Mesendoderm (in vitro differentiated cells): ENCODE measurements at regions not wholly inside any gene's neighbourhood (a gene's known extent, or its start where the extent isn't known, plus 50 kb on each side); places are given as distances from the start of the nearest gene placed in this dataset.

Experiments used
- DNase-seq: peaks from one replicate; pipeline ENCODE4 v3.0.0; 2013
- H2AK5ac ChIP-seq: 2 replicates; pipeline ENCODE4 v1.6.1; 2013; ENCODE audit warnings: low read length, inconsistent platforms
- H2BK120ac ChIP-seq: 2 replicates; pipeline ENCODE4 v1.6.1; 2013; ENCODE audit warnings: low read depth, mild to moderate bottlenecking, low read length, moderate library complexity, mixed read lengths
- H2BK15ac ChIP-seq: replicated peaks from 2 replicates; pipeline ENCODE4 v1.6.1; 2013; ENCODE audit warnings: low read depth, mild to moderate bottlenecking, moderate library complexity
- H2BK5ac ChIP-seq: 2 replicates; pipeline ENCODE4 v1.6.1; 2013; ENCODE audit warnings: low read length, inconsistent platforms
- H3K18ac ChIP-seq: 2 replicates; pipeline ENCODE4 v1.6.1; 2013; ENCODE audit warnings: mild to moderate bottlenecking, low read length, mixed read lengths
- H3K23ac ChIP-seq: one replicate; pipeline ENCODE4 v1.6.1; 2013; ENCODE audit warnings: low read length
- H3K27ac ChIP-seq: 2 replicates; pipeline ENCODE4 v1.5.1; 2013; ENCODE audit warnings: low read depth, mild to moderate bottlenecking, inconsistent platforms, low read length, moderate library complexity
- H3K27me3 ChIP-seq: 2 replicates; pipeline ENCODE4 v1.6.1; 2013; ENCODE audit warnings: low read length, control low read depth, mild to moderate bottlenecking, inconsistent platforms; ENCODE audit not compliant: insufficient read depth, poor library complexity
- H3K36me3 ChIP-seq: 2 replicates; pipeline ENCODE4 v1.6.1; 2013; ENCODE audit warnings: low read length, inconsistent platforms; ENCODE audit not compliant: control insufficient read depth, insufficient read depth
- H3K4ac ChIP-seq: one replicate; pipeline ENCODE4 v1.6.1; 2013; ENCODE audit warnings: low read depth, mild to moderate bottlenecking, low read length, moderate library complexity
- H3K4me1 ChIP-seq: 2 replicates; pipeline ENCODE4 v1.6.1; 2013; ENCODE audit warnings: low read depth, low read length, inconsistent platforms; ENCODE audit not compliant: control insufficient read depth
- H3K4me2 ChIP-seq: 2 replicates; pipeline ENCODE4 v1.6.1; 2013; ENCODE audit warnings: low read length
- H3K4me3 ChIP-seq: 2 replicates; pipeline ENCODE4 v1.5.1; 2013; ENCODE audit warnings: mild to moderate bottlenecking, low read length
- H3K56ac ChIP-seq: one replicate; pipeline ENCODE4 v1.6.1; 2013; ENCODE audit warnings: low read length
- H3K79me1 ChIP-seq: 2 replicates; pipeline ENCODE4 v1.6.1; 2013; ENCODE audit warnings: low read length, inconsistent platforms
- H3K79me2 ChIP-seq: 2 replicates; pipeline ENCODE4 v1.6.1; 2013; ENCODE audit warnings: mild to moderate bottlenecking, low read length; ENCODE audit not compliant: control insufficient read depth, insufficient read depth
- H3K9ac ChIP-seq: 2 replicates; pipeline ENCODE4 v1.6.1; 2013; ENCODE audit warnings: low read length, inconsistent platforms
- H4K5ac ChIP-seq: one replicate; pipeline ENCODE4 v1.6.1; 2013; ENCODE audit warnings: low read length
- H4K8ac ChIP-seq: one replicate; pipeline ENCODE4 v1.6.1; 2013; ENCODE audit warnings: low read depth, mild to moderate bottlenecking, control low read depth, low read length, moderate library complexity
- WGBS: extraction: QIAGEN DNeasy Blood & Tissue Kit; methylation state at CpG from one replicate; pipeline ENCODE4 v1.1.7; 2013; ENCODE audit warnings: low lambda C conversion rate, missing lambda C conversion rate; ENCODE audit not compliant: insufficient coverage; ENCODE audit errors: extremely low coverage; 5-methylcytosine and 5-hydroxymethylcytosine counted together

- Histone ChIP-seq H3K23ac (no peak overlapping the region), H3K36me3 (no peaks in the 10 kb centered on the region), H3K27ac (no peak overlapping the region), H4K8ac (no peak overlapping the region), H2BK15ac (no peak overlapping the region), H3K4ac (no peak overlapping the region), H3K4me1 (no peaks in the 10 kb centered on the region), H3K18ac (no peak overlapping the region), H4K5ac (no peak overlapping the region), H3K79me1 (no peaks in the 10 kb centered on the region), H3K4me2 (no peak overlapping the region), H3K79me2 (no peaks in the 10 kb centered on the region), H2AK5ac (no peak overlapping the region), H3K4me3 (no peak overlapping the region), H3K27me3 (no peaks in the 10 kb centered on the region), H2BK120ac (no peak overlapping the region), H3K56ac (no peak overlapping the region), H3K9ac (no peak overlapping the region), H2BK5ac (no peak overlapping the region)
- DNase-seq: peak; percentile 36
- no CpG with 5 or more reads among the region's 5 CpGs for WGBS
Measured at GRCh38 chr20:60900618-60901017, 351.4 kb upstream of the CDH4 start.

- Histone ChIP-seq H2AK5ac (no peak overlapping the region), H4K5ac (no peak overlapping the region), H3K23ac (no peak overlapping the region), H2BK15ac (no peak overlapping the region), H3K27ac (no peak overlapping the region), H3K56ac (no peak overlapping the region), H3K27me3 (no peaks in the 10 kb centered on the region), H3K79me1 (no peaks in the 10 kb centered on the region), H3K9ac (no peak overlapping the region), H3K4me1 (no peaks in the 10 kb centered on the region), H3K4me3 (no peak overlapping the region), H3K18ac (no peak overlapping the region), H2BK5ac (no peak overlapping the region), H2BK120ac (no peak overlapping the region), H3K4me2 (no peak overlapping the region), H4K8ac (no peak overlapping the region), H3K36me3 (no peaks in the 10 kb centered on the region), H3K79me2 (no peaks in the 10 kb centered on the region), H3K4ac (no peak overlapping the region)
- no peak for DNase-seq
- no CpG with 5 or more reads among the region's 1 CpG for WGBS
Measured at GRCh38 chr20:60901831-60902230, 350.2 kb upstream of the CDH4 start.

GRCh38 chr20:60903325-60903971, 348.6 kb upstream of the CDH4 start:
- Histone ChIP-seq H3K79me2 (no peaks in the 10 kb centered on the region), H4K8ac (no peak overlapping the region), H3K9ac (no peak overlapping the region), H2BK120ac (no peak overlapping the region), H2AK5ac (no peak overlapping the region), H3K4me2 (no peak overlapping the region), H3K23ac (no peak overlapping the region), H3K4me1 (no peaks in the 10 kb centered on the region), H2BK5ac (no peak overlapping the region), H4K5ac (no peak overlapping the region), H2BK15ac (no peak overlapping the region), H3K27me3 (no peaks in the 10 kb centered on the region), H3K36me3 (no peaks in the 10 kb centered on the region), H3K79me1 (no peaks in the 10 kb centered on the region), H3K4ac (no peak overlapping the region), H3K27ac (no peak overlapping the region), H3K56ac (no peak overlapping the region), H3K4me3 (no peak overlapping the region), H3K18ac (no peak overlapping the region)
- no CpG with 5 or more reads among the region's 13 CpGs for WGBS
- DNase-seq: no peak

- Histone ChIP-seq H3K9ac (no peak overlapping the region), H3K23ac (no peak overlapping the region), H3K4me2 (no peak overlapping the region), H2BK15ac (no peak overlapping the region), H3K27ac (no peak overlapping the region), H3K4me3 (no peak overlapping the region), H4K5ac (no peak overlapping the region), H4K8ac (no peak overlapping the region), H3K36me3 (no peaks in the 10 kb centered on the region), H3K79me1 (no peaks in the 10 kb centered on the region), H3K79me2 (no peaks in the 10 kb centered on the region), H2AK5ac (no peak overlapping the region), H2BK120ac (no peak overlapping the region), H3K27me3 (no peaks in the 10 kb centered on the region), H3K4ac (no peak overlapping the region), H3K4me1 (no peaks in the 10 kb centered on the region), H3K18ac (no peak overlapping the region), H3K56ac (no peak overlapping the region), H2BK5ac (no peak overlapping the region)
- DNase-seq: no peak
Measured at GRCh38 chr20:60904730-60905129, 347.3 kb upstream of the CDH4 start.

GRCh38 chr20:60905919-60906318, 346.1 kb upstream of the CDH4 start:
- H3K9ac ChIP-seq: no peak overlapping the region
- no peak overlapping the region for H2BK120ac ChIP-seq
- no peak overlapping the region for H4K8ac ChIP-seq
- no peaks in the 10 kb centered on the region for H3K4me1 ChIP-seq
- H3K27ac ChIP-seq: no peak overlapping the region
- no peak overlapping the region for H4K5ac ChIP-seq
- no peaks in the 10 kb centered on the region for H3K27me3 ChIP-seq
- H3K79me2 ChIP-seq: no peaks in the 10 kb centered on the region
- no peak overlapping the region for H3K18ac ChIP-seq
- H3K79me1 ChIP-seq: no peaks in the 10 kb centered on the region
- no peak overlapping the region for H2BK15ac ChIP-seq
- H3K4me3 ChIP-seq: no peak overlapping the region
- DNase-seq: no peak
- H3K36me3 ChIP-seq: no peaks in the 10 kb centered on the region
- no peak overlapping the region for H3K56ac ChIP-seq
- no CpG with 5 or more reads among the region's 2 CpGs for WGBS
- H2BK5ac ChIP-seq: no peak overlapping the region
- H3K23ac ChIP-seq: no peak overlapping the region
- H3K4ac ChIP-seq: no peak overlapping the region
- H3K4me2 ChIP-seq: no peak overlapping the region
- no peak overlapping the region for H2AK5ac ChIP-seq

GRCh38 chr20:60906555-60906954, 345.5 kb upstream of the CDH4 start:
- Histone ChIP-seq H3K27ac (no peak overlapping the region), H3K79me1 (no peaks in the 10 kb centered on the region), H4K8ac (no peak overlapping the region), H3K36me3 (no peaks in the 10 kb centered on the region), H4K5ac (no peak overlapping the region), H3K79me2 (no peaks in the 10 kb centered on the region), H3K4me3 (no peak overlapping the region), H3K9ac (no peak overlapping the region), H2BK120ac (no peak overlapping the region), H2AK5ac (no peak overlapping the region), H3K27me3 (no peaks in the 10 kb centered on the region), H3K18ac (no peak overlapping the region), H3K4ac (no peak overlapping the region), H2BK15ac (no peak overlapping the region), H3K4me1 (no peaks in the 10 kb centered on the region), H2BK5ac (no peak overlapping the region), H3K4me2 (no peak overlapping the region), H3K56ac (no peak overlapping the region), H3K23ac (no peak overlapping the region)
- DNase-seq: no peak
- 100% methylated on average over 4 of the region's 4 CpGs for WGBS
